ENCODE measurements at regions not wholly inside any gene's neighbourhood (a gene's known extent, or its start where the extent isn't known, plus 50 kb on each side); places are given as distances from the start of the nearest gene placed in this dataset.

- TF ChIP-seq ZFX (CRISPR knock-in tag; IDR thresholded peaks at IDR 0.05) (no peak), CTCF (IDR thresholded peaks at IDR 0.05 in 2 of 3, conservative IDR thresholded peaks at IDR 0.05 in 1 of 3; ENCODE audit: insufficient read depth in 2 of 3, low read depth in 1 of 3, low read length in 3 of 3) (no peak)
These were observed 159.3 kb upstream of the FOXN3 start for GRCh38 chr14:89576145-89576927.
